ENCODE measurements at regions not wholly inside any gene's neighbourhood (a gene's known extent, or its start where the extent isn't known, plus 50 kb on each side); places are given as distances from the start of the nearest gene placed in this dataset.
A peak's percentile ranks its signal among the peaks of the same experiment; 100 is the strongest.
"Not testable (repeated sequence)": the region's sequence is repeated elsewhere in the genome, so short reads cannot be mapped to it uniquely, and the experiment has no call there.

DNA sequence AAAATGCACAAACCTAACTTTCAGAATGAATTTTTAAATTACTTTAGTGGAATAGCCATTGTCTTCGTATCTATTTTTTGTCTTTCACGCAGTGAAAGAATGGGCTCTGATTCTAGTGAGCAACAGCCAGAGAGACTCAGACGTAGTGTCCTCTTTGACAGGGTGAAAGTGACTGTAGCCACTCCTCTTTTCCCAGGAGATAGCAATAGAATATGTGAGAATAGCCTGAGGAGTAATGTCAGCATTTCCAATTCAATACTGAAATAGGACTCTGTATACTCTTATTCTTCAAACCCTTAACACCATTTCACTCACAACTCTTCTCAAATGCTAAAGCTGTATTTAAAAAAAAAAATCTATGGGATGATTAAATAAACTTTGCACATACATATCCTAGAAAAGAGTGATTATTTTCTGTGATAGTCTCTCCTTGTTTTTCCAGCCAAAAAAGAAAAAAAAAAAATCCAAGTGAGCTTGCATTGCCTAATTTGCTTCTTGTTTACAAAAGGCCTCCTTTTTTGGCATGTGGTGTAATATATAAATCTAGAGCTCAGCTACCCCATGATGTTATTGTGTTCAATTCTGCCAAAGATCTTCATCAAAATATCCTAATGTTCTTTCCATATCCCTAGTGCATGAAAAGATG is 626.1 kb upstream of the SLITRK6 start:
- no peak for DNase-seq (ENCODE audit: low spot score)

DNA sequence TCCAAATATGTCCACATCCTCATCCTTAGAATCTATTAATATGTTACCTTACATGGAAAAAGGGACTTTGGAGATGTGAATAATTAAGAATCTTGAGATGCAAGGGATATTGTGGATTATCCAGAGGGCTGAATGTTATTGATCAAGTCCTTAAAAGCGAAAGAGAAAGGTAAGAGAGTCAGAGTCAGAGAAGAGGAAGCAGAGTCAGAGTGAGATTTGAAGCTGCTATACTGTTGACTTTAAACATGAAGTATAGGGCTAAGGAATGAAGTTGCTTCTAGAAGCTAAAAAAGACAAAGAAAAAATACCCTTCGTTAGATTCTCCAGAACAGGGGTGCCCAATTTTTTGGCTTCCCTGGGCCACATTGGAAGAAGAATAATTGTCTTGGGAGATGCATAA is 627.2 kb upstream of the SLITRK6 start:
- DNase-seq (ENCODE audit: low spot score) = no peak

DNA sequence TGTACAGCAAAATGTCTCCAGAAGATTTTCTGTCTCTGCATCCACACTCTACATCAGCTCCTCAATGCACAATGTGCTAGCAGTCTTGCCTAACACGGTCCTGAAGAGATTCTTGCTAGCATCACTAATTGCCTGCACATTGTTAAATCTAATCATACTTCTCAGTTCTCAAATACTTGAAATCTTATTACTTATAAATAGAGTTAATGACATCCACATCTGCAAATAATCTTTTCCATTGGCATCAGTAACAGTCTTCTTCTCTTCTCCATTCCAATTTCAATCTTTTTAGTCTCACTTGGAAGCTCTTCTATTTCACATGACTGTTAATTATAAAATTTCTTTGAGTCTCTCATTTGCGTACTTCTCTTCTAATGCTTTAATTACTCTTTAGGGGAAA is 630.5 kb upstream of the SLITRK6 start:
- no peak for DNase-seq (ENCODE audit: low spot score)

DNA sequence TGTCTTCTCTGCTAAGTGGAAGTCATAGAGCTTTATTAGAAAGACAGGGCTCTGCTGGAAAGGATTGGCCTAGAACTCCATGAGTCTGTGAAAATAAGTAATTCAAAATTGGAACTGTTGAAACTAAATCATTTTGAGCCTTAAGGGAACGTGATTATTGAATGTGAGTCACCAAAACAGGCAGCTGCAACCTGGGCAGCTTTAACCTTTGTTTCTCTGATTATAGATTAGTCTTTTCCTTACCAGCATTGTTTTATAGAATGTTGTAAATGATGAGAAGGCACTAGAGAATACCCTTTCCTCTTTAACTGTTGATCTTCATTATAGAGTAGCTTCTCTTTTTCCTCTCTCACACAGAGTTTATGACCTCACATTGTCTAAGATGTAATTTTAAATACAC is 638.8 kb upstream of the SLITRK6 start:
- no peak for DNase-seq (ENCODE audit: low spot score)

DNA sequence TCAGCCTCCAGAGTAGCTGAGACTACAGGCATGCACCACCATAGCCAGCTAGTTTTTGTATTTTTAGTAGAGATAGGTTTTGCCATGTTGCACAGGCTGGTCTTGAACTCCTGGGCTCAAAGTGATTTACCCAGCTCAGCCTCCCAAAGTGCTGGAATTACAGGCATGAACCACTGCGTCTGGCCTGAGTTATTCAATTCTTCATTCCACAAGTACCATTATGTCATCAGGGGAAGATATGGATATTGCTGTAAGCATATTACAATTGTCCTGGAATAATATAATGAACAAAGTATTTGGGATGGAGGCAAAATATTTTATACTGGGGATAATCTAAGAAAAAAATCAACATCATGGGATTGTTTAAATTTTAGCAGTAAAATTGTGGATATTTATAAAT is 646.0 kb upstream of the SLITRK6 start:
- DNase-seq (ENCODE audit: low spot score) = no peak

DNA sequence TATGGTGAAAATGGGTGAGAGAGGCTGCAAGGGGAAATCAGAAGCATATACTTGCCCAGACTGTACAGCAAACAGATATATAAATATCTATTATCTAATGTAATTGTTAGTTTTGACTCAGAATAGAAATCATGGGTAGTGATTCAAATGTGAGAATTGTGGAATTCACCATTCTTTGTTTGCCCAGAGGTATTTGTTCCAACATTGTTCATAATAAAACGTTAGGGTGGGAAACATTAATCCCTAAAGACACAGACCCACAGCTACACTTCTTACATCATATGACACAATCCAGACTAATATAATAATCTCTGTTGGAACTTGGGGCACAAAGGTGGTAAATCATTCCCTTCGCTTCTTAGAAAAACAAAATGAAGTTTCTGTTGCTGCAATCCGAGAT is 646.5 kb upstream of the SLITRK6 start:
- no peak for DNase-seq (ENCODE audit: low spot score)

DNA sequence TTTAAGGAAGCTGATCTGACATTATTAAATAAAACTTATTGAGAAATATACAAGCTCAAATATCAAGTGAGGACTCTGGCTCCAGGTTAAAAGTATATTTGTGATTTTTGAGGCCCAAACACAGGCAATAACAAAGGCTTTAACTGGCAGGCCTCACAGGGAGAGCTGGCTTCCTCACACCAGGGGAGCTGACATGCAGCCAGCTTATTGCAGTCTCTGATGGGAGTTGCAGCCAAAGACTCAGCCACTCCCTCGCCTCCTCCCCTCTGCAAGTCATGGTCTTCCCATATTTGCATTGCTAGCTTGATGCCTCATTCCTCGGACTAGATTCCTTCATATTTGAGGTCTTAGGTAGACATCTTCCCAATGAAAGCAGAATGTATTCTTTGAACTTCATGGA is 647.1 kb upstream of the SLITRK6 start:
- peak; percentile 15 for DNase-seq (ENCODE audit: low spot score)

DNA sequence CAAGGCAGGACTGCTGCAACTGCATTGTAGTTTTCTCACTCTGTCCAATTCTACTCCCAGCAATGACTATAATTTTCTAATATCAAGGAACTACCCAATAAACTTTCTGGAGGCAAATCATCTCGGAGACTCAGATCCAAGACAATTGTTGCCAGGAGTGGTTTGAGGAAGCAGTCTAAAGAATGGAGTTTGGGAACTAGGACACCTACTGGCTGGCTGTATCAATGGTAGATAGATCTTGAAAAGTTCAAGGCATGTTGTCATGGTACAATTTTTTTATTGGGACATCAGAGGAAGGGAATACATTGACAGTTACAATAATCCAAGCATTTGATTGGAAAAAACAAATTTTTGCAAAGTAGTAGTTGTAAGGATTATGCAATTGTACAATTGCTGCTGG is 648.3 kb upstream of the SLITRK6 start:
- no peak for DNase-seq (ENCODE audit: low spot score)

DNA sequence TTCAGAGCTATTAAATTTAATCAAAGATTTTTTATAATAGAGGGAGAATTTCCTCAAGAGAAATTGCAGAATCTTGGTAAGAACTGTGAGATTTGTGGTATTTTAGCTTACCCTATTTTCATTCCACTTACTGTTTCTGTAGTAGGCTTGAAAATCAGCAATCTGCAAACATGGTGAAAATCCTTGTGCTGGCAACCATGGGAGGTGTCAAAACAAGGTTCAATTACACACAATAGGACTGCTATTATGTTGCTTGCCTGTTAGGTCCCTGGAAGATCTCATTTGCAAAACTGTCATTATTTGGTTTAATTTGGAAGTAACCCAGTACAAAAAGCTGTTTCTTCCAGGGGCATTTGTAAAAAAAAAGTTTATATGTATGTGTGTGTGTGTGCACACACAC is 662.8 kb upstream of the SLITRK6 start:
- DNase-seq (ENCODE audit: low spot score) = no peak

DNA sequence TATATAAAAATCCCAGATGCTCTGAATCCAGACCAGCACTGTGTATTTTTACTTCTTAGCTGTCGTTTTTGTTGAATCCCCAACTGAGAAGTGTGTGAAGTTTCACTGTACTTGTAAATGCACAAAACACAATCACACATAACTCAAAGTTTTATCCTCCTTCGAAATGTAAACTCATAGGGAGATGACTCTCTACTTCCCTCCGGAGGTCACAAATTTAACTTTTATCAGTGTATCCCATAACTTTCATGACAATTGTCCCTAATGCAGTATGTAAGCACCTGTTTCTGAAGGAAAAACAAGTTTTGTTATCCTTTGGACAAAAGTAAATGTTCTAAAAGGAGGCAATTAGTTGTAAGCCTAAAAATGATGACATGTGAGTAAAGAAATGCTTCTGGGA is 665.0 kb upstream of the SLITRK6 start:
- no peak for DNase-seq (ENCODE audit: low spot score)

DNA sequence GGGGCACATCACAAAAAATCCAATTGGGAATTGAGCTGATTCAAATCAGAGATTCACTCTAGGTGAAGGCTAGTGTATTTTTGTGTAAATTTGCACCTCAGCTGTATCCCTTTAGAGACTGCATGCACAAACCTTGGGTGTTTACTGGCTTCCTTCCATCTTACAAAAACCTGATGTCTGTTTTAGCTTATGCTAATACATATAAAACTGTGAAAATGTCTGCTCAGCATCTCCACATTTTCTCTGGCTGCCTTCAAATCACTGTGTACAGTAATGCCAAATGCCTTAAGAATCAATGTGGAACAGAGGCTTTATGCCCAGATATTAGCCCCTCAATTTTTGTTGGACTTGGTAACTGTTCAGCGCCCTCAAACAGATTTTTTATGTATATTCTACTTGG is 675.8 kb upstream of the SLITRK6 start:
- DNase-seq (ENCODE audit: low spot score) = no peak

DNA sequence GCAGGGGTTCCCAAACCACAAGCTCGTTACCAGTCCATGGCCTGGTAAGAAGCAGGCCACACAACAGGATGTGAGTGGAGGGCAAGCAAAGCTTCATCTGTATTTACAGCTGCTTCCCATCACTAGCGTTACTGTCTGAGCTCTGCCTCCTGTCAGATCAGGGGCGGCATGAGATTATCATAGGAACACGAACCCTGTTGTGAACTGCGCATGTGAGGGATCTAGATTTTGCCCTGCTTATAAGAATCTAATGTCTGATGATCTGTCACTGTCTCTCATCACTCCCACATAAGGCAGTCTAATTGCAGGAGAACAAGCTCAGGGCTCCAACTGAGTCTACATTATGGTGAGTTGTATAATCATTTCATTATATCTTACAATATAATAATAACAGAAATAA is 677.4 kb upstream of the SLITRK6 start:
- no peak for DNase-seq (ENCODE audit: low spot score)

DNA sequence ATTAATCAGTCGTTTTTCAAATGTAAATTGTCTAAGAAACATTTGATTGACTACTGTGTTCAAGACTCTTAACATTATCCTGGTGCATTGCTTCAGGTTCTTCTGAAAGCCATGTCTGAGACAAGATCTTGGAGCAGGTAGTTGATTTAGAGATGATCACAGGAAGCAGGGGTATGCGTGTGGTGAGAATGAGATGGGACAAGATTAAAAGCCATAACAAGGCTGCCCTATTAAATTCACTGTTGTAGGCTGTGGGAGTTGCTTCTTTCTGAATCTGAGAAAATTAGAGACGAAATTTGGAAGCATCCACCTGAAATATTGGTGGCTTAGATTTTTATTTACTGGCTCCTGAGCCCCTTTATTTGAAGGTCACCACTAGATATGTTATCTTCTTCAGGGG is 687.4 kb upstream of the SLITRK6 start:
- no peak for DNase-seq (ENCODE audit: low spot score)

DNA sequence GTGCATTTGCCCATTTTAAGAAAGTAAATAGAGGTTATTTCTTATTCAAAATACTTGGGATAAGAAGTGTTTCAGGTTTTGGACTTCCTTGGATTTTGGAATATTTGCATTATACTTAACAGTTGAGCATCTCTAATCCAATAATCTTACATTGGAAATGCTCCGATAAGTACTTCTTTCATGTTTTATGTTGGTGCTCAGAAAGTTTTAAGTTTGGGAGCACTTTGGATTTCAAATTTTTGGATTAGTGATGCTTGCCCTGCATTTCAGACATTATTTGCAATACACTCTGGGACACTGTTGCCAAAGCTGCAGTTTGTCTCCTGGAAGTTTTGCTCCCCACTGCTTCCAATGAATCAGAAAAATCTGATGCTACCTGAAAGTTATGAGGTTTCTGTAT is 691.9 kb upstream of the SLITRK6 start:
- no peak for DNase-seq (ENCODE audit: low spot score)

DNA sequence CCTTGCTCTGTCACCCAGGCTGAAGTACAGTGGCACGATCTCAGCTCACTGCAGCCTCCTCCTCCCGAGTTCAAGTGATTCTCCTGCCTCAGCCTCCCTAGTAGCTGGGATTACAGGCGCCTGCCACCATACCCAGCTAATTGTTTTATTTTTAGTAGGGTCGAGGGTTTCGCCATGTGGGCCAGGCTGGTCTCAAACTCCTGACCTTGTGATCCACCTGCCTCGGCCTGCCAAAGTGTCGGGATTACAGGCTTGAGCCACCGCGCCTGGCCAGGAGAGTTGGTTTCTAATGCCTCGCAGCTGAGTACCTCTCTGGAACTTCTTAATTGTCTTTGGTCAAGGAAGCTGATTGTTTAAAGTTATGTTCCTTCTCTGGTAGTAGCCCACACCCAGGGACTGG is 702.7 kb upstream of the SLITRK6 start:
- not testable (repeated sequence) for DNase-seq (ENCODE audit: low spot score)

DNA sequence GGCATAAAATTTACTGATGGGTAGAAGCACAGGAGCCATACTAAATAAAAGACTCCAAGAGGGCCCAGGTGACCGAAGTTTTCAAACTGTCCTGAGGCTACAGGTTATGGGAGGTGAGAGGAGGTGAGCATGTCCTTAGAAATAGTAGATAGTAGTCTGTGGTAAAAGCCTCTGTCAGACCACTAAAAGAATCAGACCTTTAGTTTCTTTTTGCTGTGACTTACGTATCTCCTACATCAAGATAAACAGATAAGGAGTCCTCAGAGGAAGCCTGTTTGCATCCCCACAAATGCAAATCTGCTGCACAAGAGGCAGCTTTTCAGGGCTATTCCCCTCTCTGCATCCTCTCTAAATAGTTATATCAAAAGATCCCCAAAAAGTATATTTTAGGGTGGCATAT is 711.6 kb upstream of the SLITRK6 start:
- DNase-seq (ENCODE audit: low spot score) = no peak

DNA sequence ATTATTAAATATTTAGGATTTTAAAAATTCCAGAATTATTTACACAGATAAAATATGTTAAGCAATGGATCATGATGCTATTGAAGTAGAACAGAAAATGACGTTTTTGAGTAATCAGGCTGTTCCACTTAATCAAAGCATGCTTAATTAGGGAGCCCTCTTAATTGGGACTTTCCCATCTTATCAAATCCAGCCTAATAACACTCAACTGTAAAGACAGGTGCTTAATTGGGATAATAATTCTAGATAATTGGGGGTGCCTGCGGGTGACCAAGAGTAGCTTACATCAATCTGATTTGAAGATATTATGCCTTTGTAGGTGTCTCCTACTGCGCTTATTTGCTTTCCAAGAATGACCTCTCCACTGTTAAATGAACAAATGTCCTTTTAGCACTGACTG is 742.2 kb upstream of the SLITRK6 start:
- no peak for DNase-seq (ENCODE audit: low spot score)

DNA sequence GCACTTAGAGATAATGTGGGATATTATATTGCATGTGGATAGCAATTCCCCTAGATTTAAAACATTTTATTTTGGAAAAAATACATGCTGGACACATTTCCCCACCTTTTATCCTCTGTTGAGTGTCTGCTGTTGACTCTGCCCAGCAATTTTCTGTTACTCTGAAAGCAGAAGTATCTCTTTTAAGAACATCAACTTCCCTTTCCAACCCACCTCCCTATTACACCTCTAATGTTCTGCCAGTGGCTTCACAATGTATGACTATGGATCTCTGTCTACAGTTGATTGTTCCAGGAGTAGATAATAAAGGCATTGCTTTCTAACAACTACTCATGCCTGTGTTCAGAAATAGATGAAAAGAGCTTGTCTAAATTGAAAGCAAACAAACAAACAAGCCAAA is 754.8 kb upstream of the SLITRK6 start:
- DNase-seq (ENCODE audit: low spot score) = no peak

DNA sequence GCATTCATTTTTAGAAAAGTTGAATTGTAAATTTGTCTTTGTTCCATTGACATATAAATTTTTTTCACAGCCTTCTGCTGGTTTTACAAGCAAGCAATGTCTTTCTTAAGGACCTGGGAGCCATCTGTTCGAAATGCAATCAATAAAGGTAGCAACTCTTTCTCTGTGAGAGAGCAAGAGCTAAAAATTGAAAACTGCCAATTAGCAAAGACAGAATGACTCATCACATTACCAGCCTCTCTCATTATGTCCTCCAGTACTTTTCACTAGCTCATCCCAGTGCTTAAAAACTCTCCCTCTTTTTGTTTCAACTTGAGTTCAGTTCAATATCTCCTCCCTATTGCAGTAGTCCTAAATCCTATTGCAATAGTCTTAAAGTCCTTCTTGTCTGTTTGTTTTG is 760.7 kb upstream of the SLITRK6 start:
- no peak for DNase-seq (ENCODE audit: low spot score)

DNA sequence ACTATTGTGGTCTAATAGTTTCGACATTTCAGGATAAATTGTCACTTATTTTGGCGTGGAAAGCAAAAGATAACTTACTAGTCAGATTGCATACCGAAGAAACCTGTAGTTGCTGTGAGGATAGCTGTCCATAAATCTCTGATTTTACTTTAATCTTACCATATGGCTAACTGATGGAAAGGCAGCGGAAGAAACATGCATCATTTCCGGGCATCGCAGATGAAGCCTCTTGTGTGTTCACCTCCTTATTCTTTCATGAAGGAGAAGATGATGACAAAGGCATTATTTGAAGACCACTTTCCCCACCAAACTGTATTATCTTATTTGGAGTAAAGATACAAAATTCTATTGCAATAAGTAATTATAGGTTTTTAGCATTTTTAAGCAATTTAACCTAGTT is 763.6 kb upstream of the SLITRK6 start:
- DNase-seq (ENCODE audit: low spot score) = no peak

DNA sequence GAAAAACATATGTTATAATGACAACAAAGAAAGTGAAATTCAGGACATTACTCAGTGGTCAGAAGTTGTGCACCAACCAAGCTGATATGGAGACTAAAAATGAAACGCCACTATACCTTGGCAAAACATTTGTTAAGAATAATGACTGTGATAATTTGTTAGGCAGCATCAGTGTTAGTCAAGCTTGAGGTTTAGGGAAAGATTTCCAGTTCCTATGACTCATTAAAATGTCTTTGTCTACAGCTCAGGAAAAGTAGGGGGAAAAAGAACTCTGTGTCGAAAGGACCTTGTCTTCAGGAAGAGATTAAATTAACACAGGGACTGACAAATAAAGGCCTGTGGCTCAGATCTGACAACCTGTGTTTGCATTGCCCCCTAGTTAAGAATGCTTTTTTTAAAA is 764.1 kb upstream of the SLITRK6 start:
- DNase-seq (ENCODE audit: low spot score) = no peak

DNA sequence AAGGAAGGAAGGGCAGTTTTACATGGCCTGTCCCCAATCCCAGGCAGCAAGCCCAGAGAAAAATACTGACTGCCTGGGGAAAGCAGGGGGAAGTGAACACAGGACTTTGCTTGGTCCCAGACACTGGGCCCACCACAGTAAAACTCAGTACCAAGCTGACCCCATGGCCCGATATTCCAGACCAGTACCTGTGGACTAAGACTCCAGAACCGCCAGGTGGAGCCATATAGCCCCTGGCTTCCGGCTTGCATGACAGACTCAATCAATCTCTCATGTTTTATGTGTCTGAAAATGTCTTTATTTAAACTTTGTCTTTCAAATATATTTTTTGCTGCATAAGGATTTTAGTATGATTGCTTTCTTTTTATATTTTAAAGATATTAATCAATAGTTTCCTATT is 767.9 kb upstream of the SLITRK6 start:
- DNase-seq (ENCODE audit: low spot score) = no peak

DNA sequence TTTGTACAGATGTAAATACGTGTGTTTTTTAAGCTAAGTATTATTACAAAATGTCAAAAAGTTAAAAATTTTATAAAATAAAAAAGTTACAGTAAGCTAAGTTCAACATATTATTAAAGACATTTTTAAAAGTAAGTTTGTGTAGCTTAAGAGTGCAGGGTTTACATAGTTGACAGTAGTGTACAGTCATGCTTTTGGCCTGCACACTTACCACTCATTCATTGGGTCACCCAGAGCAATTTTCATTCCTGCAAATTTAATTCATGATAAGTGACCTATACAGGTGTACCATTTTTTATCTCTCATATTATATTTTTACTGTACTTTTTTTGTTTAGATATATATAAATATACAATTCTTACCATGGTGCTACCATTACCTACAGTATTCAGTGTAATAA is 769.9 kb upstream of the SLITRK6 start:
- no peak for DNase-seq (ENCODE audit: low spot score)

DNA sequence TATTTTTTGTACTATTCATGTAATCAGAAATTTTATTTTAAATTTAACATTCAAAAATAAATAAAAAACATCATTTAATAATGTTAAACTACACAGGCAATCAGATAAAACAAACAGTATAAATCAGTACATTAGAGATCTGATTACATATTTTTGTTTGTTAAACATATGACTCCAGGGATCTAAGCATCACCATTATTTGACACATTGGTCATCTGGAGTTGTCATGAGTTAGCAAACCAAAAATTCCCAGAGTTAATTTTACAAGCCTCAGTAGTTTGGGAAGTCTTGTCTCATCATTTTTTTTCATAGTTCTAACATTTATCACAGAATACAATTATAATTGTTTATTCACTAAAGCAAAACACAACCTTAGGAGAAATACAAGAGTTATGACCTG is 770.8 kb upstream of the SLITRK6 start:
- DNase-seq (ENCODE audit: low spot score) = no peak

DNA sequence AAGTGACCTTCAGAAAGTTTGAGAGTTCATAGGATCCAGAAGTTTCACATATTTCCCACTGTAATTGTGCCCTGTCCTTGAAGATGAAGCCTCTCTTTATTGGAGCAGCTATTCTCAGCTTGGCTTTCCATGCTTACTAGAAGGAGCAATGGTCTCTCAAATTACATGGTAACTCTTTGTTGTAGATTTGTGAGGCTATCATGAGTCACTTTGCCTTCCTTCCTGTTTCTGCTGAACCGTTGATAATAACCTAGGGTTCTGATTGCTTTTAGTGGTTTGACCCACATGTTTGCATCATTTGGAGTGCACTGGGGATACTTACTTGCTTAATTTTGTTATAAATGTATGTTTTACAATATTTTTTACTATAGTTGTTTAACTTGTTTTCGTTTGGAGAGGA is 772.9 kb upstream of the SLITRK6 start:
- no peak for DNase-seq (ENCODE audit: low spot score)

Data from Ammon's horn (tissue), 1 donor.